ENCODE measurements at regions not wholly inside any gene's neighbourhood (a gene's known extent, or its start where the extent isn't known, plus 50 kb on each side); places are given as distances from the start of the nearest gene placed in this dataset.

DNA sequence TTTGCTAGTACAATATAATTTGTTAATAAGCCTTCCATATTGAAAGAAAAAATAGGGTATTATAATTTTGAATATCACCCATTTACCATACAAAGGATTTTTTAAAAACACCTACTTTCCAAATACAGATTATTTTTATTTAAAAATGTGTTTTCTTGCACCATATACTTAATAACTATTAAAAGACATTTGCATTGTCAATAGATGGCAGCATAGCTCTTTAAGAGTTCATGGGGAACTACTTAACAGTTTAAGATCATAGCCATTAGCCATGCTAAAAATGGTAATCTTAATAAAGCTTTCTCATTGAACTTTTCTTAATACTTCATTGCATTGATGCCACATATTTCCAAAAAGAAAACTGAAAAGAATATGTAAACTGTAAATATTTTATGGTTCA, 1995.9 kb downstream of the C4orf33 start:
- Histone ChIP-seq H3F3A (ENCODE audit: insufficient read depth, low read length, poor library complexity, severe bottlenecking) (no peaks in the 10 kb centered on the region), H3K9ac (ENCODE audit: low read length) (no peak overlapping the region), H3K27ac (ENCODE audit: low read length) (no peak overlapping the region), H3K9me2 (ENCODE audit: insufficient read depth, low read length) (no peaks in the 10 kb centered on the region), H3K9me3 (ENCODE audit: low read length) (no peaks in the 10 kb centered on the region), H3K27me3 (ENCODE audit: insufficient read depth, low read depth, low read length) (no peaks in the 10 kb centered on the region), H3K36me3 (ENCODE audit: insufficient read depth, low read length) (no peaks in the 10 kb centered on the region), H4K20me1 (ENCODE audit: insufficient read depth) (no peaks in the 10 kb centered on the region), H3K79me2 (replicated peaks; ENCODE audit: insufficient read depth, low read length) (no peaks in the 10 kb centered on the region), H2AFZ (ENCODE audit: low read depth, low read length) (no peak overlapping the region), H3K4me2 (ENCODE audit: low read length) (no peak overlapping the region), H3K4me3 (ENCODE audit: low read length) (no peak overlapping the region)
- TF ChIP-seq, protein P1, sequence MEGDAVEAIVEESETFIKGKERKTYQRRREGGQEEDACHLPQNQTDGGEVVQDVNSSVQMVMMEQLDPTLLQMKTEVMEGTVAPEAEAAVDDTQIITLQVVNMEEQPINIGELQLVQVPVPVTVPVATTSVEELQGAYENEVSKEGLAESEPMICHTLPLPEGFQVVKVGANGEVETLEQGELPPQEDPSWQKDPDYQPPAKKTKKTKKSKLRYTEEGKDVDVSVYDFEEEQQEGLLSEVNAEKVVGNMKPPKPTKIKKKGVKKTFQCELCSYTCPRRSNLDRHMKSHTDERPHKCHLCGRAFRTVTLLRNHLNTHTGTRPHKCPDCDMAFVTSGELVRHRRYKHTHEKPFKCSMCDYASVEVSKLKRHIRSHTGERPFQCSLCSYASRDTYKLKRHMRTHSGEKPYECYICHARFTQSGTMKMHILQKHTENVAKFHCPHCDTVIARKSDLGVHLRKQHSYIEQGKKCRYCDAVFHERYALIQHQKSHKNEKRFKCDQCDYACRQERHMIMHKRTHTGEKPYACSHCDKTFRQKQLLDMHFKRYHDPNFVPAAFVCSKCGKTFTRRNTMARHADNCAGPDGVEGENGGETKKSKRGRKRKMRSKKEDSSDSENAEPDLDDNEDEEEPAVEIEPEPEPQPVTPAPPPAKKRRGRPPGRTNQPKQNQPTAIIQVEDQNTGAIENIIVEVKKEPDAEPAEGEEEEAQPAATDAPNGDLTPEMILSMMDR (IDR thresholded peaks at IDR 0.05; ENCODE audit: poor library complexity, severe bottlenecking): peak; percentile 74
- TF ChIP-seq RAD21 (conservative IDR thresholded peaks at IDR 0.05) (peak; percentile 80), SMC3 (conservative IDR thresholded peaks at IDR 0.05; ENCODE audit: poor library complexity) (peak; percentile 74)
- TF ChIP-seq, protein P2, sequence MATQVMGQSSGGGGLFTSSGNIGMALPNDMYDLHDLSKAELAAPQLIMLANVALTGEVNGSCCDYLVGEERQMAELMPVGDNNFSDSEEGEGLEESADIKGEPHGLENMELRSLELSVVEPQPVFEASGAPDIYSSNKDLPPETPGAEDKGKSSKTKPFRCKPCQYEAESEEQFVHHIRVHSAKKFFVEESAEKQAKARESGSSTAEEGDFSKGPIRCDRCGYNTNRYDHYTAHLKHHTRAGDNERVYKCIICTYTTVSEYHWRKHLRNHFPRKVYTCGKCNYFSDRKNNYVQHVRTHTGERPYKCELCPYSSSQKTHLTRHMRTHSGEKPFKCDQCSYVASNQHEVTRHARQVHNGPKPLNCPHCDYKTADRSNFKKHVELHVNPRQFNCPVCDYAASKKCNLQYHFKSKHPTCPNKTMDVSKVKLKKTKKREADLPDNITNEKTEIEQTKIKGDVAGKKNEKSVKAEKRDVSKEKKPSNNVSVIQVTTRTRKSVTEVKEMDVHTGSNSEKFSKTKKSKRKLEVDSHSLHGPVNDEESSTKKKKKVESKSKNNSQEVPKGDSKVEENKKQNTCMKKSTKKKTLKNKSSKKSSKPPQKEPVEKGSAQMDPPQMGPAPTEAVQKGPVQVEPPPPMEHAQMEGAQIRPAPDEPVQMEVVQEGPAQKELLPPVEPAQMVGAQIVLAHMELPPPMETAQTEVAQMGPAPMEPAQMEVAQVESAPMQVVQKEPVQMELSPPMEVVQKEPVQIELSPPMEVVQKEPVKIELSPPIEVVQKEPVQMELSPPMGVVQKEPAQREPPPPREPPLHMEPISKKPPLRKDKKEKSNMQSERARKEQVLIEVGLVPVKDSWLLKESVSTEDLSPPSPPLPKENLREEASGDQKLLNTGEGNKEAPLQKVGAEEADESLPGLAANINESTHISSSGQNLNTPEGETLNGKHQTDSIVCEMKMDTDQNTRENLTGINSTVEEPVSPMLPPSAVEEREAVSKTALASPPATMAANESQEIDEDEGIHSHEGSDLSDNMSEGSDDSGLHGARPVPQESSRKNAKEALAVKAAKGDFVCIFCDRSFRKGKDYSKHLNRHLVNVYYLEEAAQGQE (IDR thresholded peaks at IDR 0.05; ENCODE audit: borderline replicate concordance): no peak

DNA sequence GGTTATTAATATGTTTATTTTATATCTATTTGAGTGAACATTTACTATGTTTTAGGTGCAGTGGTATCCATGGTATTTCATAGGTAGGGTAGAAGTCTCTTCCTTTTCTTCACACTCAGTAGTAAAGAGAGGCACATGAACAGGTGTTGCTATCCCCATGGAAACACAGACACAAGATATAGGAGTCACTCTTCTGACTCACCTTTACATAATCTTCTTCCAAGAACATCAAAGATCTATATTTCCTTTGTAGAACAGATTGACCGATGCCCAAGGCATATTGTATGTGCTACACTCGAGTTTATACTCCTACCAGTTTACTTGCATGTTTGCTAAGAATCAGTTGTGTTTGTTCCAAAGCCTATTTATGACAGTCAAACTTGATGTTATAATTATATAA, 1997.4 kb downstream of the C4orf33 start:
- Histone ChIP-seq H3K4me2 (ENCODE audit: low read length) (no peak overlapping the region), H3K79me2 (replicated peaks; ENCODE audit: insufficient read depth, low read length) (no peaks in the 10 kb centered on the region), H4K20me1 (ENCODE audit: insufficient read depth) (no peaks in the 10 kb centered on the region), H2AFZ (ENCODE audit: low read depth, low read length) (no peak overlapping the region), H3K9me3 (ENCODE audit: low read length) (no peaks in the 10 kb centered on the region), H3K27ac (ENCODE audit: low read length) (no peak overlapping the region), H3K27me3 (ENCODE audit: insufficient read depth, low read depth, low read length) (no peaks in the 10 kb centered on the region), H3K36me3 (ENCODE audit: insufficient read depth, low read length) (no peaks in the 10 kb centered on the region), H3F3A (ENCODE audit: insufficient read depth, low read length, poor library complexity, severe bottlenecking) (no peaks in the 10 kb centered on the region), H3K4me3 (ENCODE audit: low read length) (no peak overlapping the region), H3K9me2 (ENCODE audit: insufficient read depth, low read length) (no peaks in the 10 kb centered on the region), H3K9ac (ENCODE audit: low read length) (no peak overlapping the region)
- no peak for TF ChIP-seq RAD21 (conservative IDR thresholded peaks at IDR 0.05)
- no peak for TF ChIP-seq TAF1 (IDR thresholded peaks at IDR 0.05; ENCODE audit: low read depth)
- TF ChIP-seq SMC3 (conservative IDR thresholded peaks at IDR 0.05; ENCODE audit: poor library complexity): no peak
- TF ChIP-seq EZH2 (IDR thresholded peaks at IDR 0.05; ENCODE audit: borderline replicate concordance, insufficient read depth, low read length, poor library complexity, severe bottlenecking): no peak
- no peak for TF ChIP-seq MXI1 (conservative IDR thresholded peaks at IDR 0.05; ENCODE audit: poor library complexity, severe bottlenecking)
- TF ChIP-seq POLR2AphosphoS5 (IDR thresholded peaks at IDR 0.05): no peak
- TF ChIP-seq, protein P2 (IDR thresholded peaks at IDR 0.05; ENCODE audit: borderline replicate concordance): no peak
- no peak for TF ChIP-seq EP300 (conservative IDR thresholded peaks at IDR 0.05; ENCODE audit: poor library complexity, severe bottlenecking)
- TF ChIP-seq, protein P1 (IDR thresholded peaks at IDR 0.05; ENCODE audit: poor library complexity, severe bottlenecking): no peak

Measured in neural cell (in vitro differentiated cells).